Neural crest cell (in vitro differentiated cells): ENCODE measurements at regions not wholly inside any gene's neighbourhood (a gene's known extent, or its start where the extent isn't known, plus 50 kb on each side); places are given as distances from the start of the nearest gene placed in this dataset.

Experiments
- DNase-seq: peaks from one replicate; pipeline ENCODE4 v3.0.0; 2021; ENCODE audit warnings: low read depth, mixed read lengths, low spot score
- H3K27ac Mint-ChIP-seq: one replicate; pipeline ENCODE4 v1.8.0; 2021; ENCODE audit warnings: mild to moderate bottlenecking, mixed read lengths; ENCODE audit not compliant: unreplicated experiment
- H3K27me3 Mint-ChIP-seq: 2 replicates; pipeline ENCODE4 v1.8.0; 2021; ENCODE audit warnings: low read depth, mild to moderate bottlenecking, mixed read lengths
- H3K36me3 Mint-ChIP-seq: 2 replicates; pipeline ENCODE4 v1.8.0; 2021; ENCODE audit warnings: low read depth, mild to moderate bottlenecking, mixed read lengths
- H3K4me1 Mint-ChIP-seq: 2 replicates; pipeline ENCODE4 v1.8.0; 2021; ENCODE audit warnings: mixed read lengths
- H3K4me3 Mint-ChIP-seq: one replicate; pipeline ENCODE4 v1.8.0; 2021; ENCODE audit warnings: mild to moderate bottlenecking, mixed read lengths
- H3K9me3 Mint-ChIP-seq: 2 replicates; pipeline ENCODE4 v1.8.0; 2021; ENCODE audit warnings: mixed read lengths
- TF ChIP-seq, protein P1 (sequence below): fragments of 200-600 bp; sonication (generic); conservative IDR thresholded peaks from 2 replicates; pipeline ENCODE4 v1.5.0; 2021; ENCODE audit warnings: antibody characterized with exemption, mild to moderate bottlenecking

DNA sequence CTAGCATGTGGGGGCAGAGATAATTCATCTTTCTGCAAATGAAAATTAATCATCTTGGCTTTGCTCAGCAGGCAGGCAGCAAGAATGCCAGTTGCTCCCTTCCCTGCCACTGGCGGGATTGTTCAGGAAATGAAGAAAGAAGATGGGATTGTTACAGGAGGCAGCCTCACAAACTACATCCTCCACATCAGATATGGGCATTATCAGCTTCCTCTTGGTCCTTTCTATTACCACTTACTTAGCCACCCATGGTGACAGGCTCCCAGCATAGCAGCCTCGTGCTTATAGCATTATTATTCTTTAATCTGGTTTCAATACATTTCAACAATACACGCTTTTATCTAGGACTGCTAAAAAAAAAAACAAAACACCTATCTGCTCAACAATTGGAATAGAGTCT lies 461.6 kb upstream of the ISX start:
- H3K4me1 Mint-ChIP-seq = no peaks in the 10 kb centered on the region
- no peak overlapping the region for H3K4me3 Mint-ChIP-seq
- peaks cover 25% of the 10 kb centered on the region for H3K27me3 Mint-ChIP-seq
- DNase-seq = no peak
- no peaks in the 10 kb centered on the region for H3K9me3 Mint-ChIP-seq
- TF ChIP-seq, protein P1, sequence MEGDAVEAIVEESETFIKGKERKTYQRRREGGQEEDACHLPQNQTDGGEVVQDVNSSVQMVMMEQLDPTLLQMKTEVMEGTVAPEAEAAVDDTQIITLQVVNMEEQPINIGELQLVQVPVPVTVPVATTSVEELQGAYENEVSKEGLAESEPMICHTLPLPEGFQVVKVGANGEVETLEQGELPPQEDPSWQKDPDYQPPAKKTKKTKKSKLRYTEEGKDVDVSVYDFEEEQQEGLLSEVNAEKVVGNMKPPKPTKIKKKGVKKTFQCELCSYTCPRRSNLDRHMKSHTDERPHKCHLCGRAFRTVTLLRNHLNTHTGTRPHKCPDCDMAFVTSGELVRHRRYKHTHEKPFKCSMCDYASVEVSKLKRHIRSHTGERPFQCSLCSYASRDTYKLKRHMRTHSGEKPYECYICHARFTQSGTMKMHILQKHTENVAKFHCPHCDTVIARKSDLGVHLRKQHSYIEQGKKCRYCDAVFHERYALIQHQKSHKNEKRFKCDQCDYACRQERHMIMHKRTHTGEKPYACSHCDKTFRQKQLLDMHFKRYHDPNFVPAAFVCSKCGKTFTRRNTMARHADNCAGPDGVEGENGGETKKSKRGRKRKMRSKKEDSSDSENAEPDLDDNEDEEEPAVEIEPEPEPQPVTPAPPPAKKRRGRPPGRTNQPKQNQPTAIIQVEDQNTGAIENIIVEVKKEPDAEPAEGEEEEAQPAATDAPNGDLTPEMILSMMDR = no peak
- no peaks in the 10 kb centered on the region for H3K36me3 Mint-ChIP-seq
- no peak overlapping the region for H3K27ac Mint-ChIP-seq

DNA sequence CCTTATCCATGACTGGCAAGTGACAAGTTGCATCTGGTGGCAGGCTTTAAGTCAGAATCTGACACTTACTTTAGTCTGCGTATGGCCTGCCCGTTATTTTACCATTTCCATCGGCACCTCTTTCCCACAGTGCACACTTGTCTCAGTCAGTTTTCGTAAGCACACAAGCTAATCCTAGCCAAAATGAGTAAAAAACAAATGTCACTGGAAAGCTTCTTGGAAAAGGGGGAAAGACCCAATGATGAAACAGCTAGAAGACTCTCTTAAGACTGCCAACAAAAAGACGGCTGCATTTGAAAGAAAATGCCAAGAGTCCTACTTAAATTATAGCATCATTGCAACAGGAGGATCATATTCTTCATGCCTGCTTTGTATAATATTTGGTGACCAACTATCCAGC lies 457.9 kb upstream of the ISX start:
- TF ChIP-seq, protein P1 = no peak
- no peak for DNase-seq
- Mint-ChIP-seq H3K9me3 (no peaks in the 10 kb centered on the region), H3K27ac (no peak overlapping the region), H3K27me3 (peaks cover 12% of the 10 kb centered on the region), H3K4me3 (no peak overlapping the region), H3K4me1 (no peaks in the 10 kb centered on the region), H3K36me3 (no peaks in the 10 kb centered on the region)

DNA sequence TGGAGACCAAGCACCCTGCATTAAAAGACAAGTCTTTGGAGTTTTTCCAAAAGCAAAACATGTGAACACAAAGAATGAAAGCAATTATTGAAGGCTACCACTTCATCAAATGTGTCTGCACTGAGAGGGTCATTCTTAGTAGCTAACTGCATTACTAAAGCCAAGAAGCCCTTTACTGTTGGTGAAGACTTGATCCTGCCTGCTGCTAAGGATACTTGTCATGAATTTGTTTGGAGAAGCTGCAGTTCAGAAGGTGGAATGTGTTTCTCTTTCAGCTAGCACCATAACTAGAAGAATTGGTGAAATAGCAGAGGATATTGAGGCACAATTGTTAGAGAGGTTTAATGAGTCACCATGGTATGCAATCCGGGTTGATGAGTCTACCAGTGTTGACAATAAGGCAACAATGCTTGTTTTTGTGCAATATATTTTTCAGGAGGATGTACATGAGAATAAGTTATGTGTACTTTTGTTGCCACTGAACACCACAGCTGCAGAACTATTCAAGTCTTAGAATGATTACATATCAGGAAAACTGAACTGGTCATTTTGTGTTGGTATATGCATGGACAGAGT lies 457.3 kb upstream of the ISX start:
- H3K4me1 Mint-ChIP-seq = no peaks in the 10 kb centered on the region
- no peaks in the 10 kb centered on the region for H3K9me3 Mint-ChIP-seq
- DNase-seq = no peak
- no peak overlapping the region for H3K27ac Mint-ChIP-seq
- TF ChIP-seq, protein P1 = no peak
- no peak overlapping the region for H3K4me3 Mint-ChIP-seq
- H3K27me3 Mint-ChIP-seq = peaks cover 12% of the 10 kb centered on the region
- no peaks in the 10 kb centered on the region for H3K36me3 Mint-ChIP-seq

DNA sequence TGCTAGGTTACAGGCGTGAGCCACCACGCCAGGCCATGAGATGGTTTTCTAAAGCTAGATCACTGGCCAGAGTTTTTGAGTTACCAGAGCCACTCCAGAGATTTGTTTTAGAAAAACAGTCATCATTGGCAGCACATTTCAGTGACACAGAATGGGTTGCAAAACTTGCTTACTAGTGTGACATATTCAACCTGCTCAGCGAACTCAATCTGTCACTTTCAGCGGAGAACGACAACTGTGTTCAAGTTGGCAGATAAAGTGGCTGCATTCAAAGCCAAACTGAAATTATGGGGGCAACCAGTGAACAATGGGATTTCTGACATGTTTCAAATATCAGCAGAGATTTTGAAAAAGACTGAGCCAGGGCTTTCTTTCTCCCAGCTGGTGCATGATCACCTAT lies 456.3 kb upstream of the ISX start:
- Mint-ChIP-seq H3K4me1 (no peaks in the 10 kb centered on the region), H3K4me3 (no peak overlapping the region), H3K27me3 (peaks cover 9% of the 10 kb centered on the region), H3K9me3 (no peaks in the 10 kb centered on the region), H3K27ac (no peak overlapping the region), H3K36me3 (no peaks in the 10 kb centered on the region)
- DNase-seq = no peak
- TF ChIP-seq, protein P1 = no peak

DNA sequence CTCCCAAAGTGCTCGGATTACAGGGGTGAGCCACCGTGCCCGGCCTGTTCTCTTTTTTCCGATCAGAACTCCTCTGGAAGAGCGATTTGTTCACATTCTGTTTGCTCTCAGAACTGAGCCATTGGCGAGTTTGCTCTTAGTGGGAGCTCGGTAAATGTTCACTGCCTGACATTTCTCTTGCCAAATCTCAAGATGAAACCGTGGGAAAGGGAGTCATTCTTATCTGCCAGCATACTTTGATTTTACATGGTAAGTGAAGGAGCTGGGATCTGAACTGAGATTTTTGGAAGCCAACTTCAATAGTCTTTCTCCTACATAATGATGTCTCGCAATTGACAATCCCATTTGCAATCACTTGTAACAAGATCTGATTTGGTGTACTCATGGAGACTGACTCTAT lies 445.8 kb upstream of the ISX start:
- no peaks in the 10 kb centered on the region for H3K4me1 Mint-ChIP-seq
- H3K36me3 Mint-ChIP-seq = no peaks in the 10 kb centered on the region
- peaks cover 3% of the 10 kb centered on the region for H3K27me3 Mint-ChIP-seq
- H3K4me3 Mint-ChIP-seq = no peak overlapping the region
- TF ChIP-seq, protein P1 = no peak
- no peaks in the 10 kb centered on the region for H3K9me3 Mint-ChIP-seq
- H3K27ac Mint-ChIP-seq = no peak overlapping the region
- no peak for DNase-seq
